Esophagus muscularis mucosa (tissue), 4 donors: ENCODE measurements at regions not wholly inside any gene's neighbourhood (a gene's known extent, or its start where the extent isn't known, plus 50 kb on each side); places are given as distances from the start of the nearest gene placed in this dataset.

Experiments
- DNase-seq: peaks from one replicate; pipeline ENCODE4 v3.0.0-alpha.2; 2017; ENCODE audit errors: extremely low spot score
- H3K27ac ChIP-seq, 4 donors: fragments of 200-600 bp; sonication (generic); replicated peaks in 1 of 4; 1 replicate in 3 of 4; 2 replicates in 1 of 4; pipeline ENCODE4 v1.5.1; 2016 to 2019; ENCODE audit warnings: mild to moderate bottlenecking in 1 of 4
- H3K27me3 ChIP-seq, 4 donors: fragments of 200-600 bp; sonication (generic); one replicate each; pipeline versions ENCODE4 v1.5.1 to v1.6.0; 2016 to 2019
- H3K36me3 ChIP-seq, 4 donors: fragments of 200-600 bp; sonication (generic); one replicate each; pipeline ENCODE4 v1.5.1; 2016 to 2019
- H3K4me1 ChIP-seq, 4 donors: fragments of 200-600 bp; sonication (generic); one replicate each; pipeline ENCODE4 v1.5.1; 2016 to 2019
- H3K4me3 ChIP-seq, 4 donors: fragments of 200-600 bp; sonication (generic); 1 replicate in 2 of 4; 2 replicates in 2 of 4; pipeline ENCODE4 v1.5.1; 2016 to 2019; ENCODE audit warnings: mild to moderate bottlenecking in 4 of 4, moderate library complexity in 1 of 4
- H3K9me3 ChIP-seq, 4 donors: fragments of 200-600 bp; sonication (generic); 1 replicate in 3 of 4; 2 replicates in 1 of 4; pipeline ENCODE4 v1.5.1; 2016 to 2019
- EP300 ChIP-seq: sonication (generic); formaldehyde crosslinking; IDR thresholded peaks from one replicate; pipeline ENCODE4 v1.6.1; 2017; ENCODE audit warnings: antibody characterized with exemption
- POLR2A ChIP-seq: fragments of 450-650 bp; IDR thresholded peaks from one replicate; pipeline ENCODE4 v1.6.1; 2017; ENCODE audit warnings: antibody characterized with exemption, moderate library complexity, mild to moderate bottlenecking, low read depth
- POLR2AphosphoS5 ChIP-seq, 2 donors: sonication (generic); formaldehyde crosslinking; IDR thresholded peaks; one replicate each; pipeline ENCODE4 v1.6.1; 2017; ENCODE audit warnings: antibody characterized with exemption in 2 of 2
- WGBS: methylation state at CpG from one replicate; pipeline ENCODE4 v1.1.5; 2018; 5-methylcytosine and 5-hydroxymethylcytosine counted together
- intact Hi-C: fragments of 100-400 bp; cut with DNase I; formaldehyde crosslinking; loops from one replicate; pipeline ENCODE4 v1.15.1; 2023
- small RNA-seq, 3 donors: library from RNA; depleted of rRNA; stranded (forward); fragments of <200 nt; gene quantifications; one replicate each; pipeline ENCODE3, GENCODE V24; 2016
- TF ChIP-seq, protein P1 (sequence below), 3 experiments: fragments of 200-600 bp in 2 of 3; fragments of 450-650 bp in 1 of 3; sonication (generic) in 2 of 3; IDR thresholded peaks; one replicate each; pipeline ENCODE4 v1.5.1; 2017 to 2019; ENCODE audit warnings: antibody characterized with exemption in 3 of 3, mild to moderate bottlenecking in 2 of 3, moderate library complexity in 1 of 3

DNA sequence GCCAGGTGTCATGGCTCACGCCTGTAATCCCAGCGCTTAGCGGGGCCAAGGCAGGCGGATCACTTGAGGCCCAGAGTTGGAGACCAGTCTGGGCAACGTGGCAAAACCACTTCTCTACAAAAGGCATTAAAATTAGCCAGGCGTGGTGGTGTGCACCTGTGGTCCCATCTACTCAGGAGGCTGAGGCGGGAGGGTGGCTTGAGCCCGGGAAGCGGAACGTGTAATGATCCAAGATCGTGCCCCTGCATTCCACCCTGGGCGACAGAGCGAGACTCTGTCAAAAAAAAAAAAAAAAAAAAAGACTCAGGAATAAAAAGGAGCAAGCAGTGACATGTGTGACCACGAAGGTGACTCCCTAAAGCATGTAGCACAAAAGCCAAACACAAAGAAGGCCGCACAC, 50.1 kb upstream of the SALL3 start:
- H3K9me3 ChIP-seq, result peaks cover 0 to 6% (median 0%) of the 10 kb centered on the region in 4 donors
- no peak overlapping the region for H3K4me3 ChIP-seq
- 87% methylated on average over 15 of the region's 15 CpGs for WGBS
- peaks cover 0 to 26% (median 0%) of the 10 kb centered on the region in 4 donors for H3K27me3 ChIP-seq
- no peaks in the 10 kb centered on the region for H3K36me3 ChIP-seq
- intact Hi-C loops, result no loop called here
- TF ChIP-seq POLR2AphosphoS5 (IDR thresholded peaks at IDR 0.05) (no peak), POLR2A (no peak), EP300 (no peak)
- TF ChIP-seq, protein P1, sequence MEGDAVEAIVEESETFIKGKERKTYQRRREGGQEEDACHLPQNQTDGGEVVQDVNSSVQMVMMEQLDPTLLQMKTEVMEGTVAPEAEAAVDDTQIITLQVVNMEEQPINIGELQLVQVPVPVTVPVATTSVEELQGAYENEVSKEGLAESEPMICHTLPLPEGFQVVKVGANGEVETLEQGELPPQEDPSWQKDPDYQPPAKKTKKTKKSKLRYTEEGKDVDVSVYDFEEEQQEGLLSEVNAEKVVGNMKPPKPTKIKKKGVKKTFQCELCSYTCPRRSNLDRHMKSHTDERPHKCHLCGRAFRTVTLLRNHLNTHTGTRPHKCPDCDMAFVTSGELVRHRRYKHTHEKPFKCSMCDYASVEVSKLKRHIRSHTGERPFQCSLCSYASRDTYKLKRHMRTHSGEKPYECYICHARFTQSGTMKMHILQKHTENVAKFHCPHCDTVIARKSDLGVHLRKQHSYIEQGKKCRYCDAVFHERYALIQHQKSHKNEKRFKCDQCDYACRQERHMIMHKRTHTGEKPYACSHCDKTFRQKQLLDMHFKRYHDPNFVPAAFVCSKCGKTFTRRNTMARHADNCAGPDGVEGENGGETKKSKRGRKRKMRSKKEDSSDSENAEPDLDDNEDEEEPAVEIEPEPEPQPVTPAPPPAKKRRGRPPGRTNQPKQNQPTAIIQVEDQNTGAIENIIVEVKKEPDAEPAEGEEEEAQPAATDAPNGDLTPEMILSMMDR (IDR thresholded peaks at IDR 0.05), result no peak
- H3K4me1 ChIP-seq, result no peaks in the 10 kb centered on the region
- no peak overlapping the region for H3K27ac ChIP-seq
- DNase-seq, result no peak

Small RNAs in the stretch of these regions (small RNA-seq; reads per million reads assigned to genes)
- gene RF00019, result 0 reads per million in 3 donors
- gene RF00402, result 0 reads per million in 3 donors
- gene RNA5SP461, result 0 reads per million in 3 donors
- 0 reads per million in 3 donors for gene RNU6-655P
